GM18861 (cell line): ENCODE measurements at regions not wholly inside any gene's neighbourhood (a gene's known extent, or its start where the extent isn't known, plus 50 kb on each side); places are given as distances from the start of the nearest gene placed in this dataset.

Source experiments
- ATAC-seq: cut with Tn5 transposase; IDR thresholded peaks from one replicate; pipeline ENCODE4 v1.9.1; 2021; ENCODE audit not compliant: unreplicated experiment

DNA sequence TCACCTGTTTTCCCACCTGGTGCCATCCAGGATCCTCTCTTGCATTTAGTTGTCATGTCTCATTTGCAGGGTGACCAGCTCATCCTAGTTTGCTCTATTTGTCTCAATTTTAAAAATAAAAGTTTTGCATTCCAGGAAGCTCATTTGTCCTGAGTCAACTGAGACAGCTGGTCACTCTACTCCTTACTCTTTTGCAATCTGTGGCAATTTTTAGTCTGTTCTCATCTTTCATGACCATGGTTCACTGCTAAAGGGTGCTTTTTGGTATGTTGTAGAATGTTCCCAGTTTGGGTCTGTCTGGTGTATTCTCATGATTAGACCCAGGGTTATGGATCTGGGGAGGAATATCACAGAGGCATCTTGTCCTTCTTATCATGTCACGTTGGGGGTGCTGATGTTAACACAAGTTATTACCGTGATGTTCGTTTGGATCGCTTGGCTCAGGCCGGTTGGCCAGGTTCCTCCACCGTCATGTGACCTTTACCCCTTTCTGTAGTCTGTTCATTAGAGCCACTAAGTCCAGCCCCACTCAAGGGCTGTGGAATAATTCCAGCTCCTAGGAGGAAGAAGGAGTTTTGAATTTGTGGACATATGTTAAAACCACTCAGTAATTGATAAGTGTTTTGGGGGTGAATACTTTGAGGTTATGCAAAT is 103.3 kb upstream of the IGFBP3 start:
- no peak for ATAC-seq

DNA sequence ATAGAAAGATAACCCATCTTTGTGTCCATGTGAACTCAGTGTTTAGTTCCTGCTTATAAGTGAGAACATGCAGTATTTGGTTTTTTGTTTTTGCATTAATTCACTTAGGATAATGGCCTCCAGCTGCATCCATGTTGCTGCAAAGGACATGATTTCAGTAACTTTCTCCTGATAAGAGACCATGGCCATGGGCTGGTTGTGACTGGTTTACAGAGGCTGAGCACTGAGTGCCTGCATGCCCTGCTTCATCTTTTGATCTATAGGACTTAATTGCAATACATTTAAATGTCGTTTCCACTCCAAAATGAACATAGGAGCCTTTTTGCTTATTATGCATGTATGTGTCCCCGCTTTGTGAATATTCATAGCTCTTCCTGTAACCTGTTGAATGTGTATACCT is 101.3 kb upstream of the IGFBP3 start:
- no peak for ATAC-seq

DNA sequence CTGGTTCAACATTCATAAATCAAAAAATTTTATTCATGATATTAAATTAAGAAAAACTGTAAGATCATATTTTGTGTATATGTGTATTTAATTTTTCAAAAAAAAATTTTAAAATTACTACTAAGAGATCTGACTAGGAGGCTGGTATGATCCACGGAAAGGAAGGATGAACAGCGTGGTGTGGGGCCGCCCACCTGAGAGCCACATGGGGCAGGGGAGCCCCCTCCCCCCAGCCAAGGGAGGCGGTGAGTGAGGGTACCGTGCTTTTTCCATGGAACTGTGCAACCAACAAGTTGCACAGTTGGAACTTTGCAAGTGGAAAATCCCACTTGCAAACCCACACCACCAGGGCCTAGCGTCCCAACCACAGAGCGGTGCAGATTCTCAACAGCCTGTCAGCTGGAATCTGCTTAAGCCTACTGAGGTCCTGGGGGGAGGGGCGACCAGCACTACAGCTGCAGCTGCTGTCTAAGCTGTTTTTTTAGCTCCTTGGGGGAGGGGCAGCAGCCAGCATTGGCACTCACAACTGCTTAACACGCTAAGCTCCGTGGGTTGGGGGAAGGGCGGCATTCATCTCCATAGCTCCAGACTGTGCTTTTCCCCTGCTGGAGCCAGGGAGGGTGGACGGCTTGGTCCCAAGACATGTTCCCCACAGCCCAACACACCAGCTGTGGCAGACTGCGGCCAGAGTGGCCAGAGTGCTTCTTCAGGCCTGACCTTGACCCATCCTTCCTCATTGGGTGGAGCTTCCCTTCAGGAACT is 94.2 kb upstream of the IGFBP3 start:
- ATAC-seq = no peak

DNA sequence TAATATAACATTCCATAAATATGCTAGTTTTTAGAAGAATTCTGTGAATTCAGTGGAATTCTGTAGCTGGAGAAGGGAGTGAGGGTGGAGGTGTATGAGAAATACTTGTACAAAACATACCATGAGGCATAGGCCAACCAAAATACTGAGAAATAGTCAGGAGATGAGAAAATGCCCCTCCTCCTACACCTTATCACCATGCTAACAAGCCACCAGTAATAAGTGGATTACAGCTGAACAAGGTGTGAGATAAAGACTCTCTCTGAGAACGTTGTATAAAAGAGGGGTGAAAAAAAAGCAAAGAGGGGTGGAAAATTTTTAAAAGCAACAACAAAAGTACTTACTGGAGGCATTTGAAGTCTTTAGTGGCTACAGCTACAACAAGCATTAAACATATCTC is 90.4 kb upstream of the IGFBP3 start:
- ATAC-seq = no peak

DNA sequence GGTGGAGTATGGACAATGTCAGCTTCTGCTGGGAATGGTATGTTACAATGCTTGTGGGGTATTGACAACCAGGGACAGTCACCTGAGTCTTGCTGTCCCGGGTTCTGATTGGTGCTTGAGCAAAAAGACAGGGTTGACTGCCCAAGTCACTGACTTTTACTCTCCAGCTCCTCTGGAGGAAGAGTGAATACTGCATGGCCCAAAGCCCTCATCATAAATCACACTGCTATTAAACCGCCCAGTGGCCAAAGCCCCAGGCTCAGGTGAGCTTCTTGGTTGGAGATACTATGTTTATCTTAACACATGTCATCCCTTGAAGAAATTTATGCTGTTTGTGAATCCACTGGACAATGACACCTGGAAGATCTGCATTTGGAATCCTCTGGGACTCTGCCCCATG is 90.0 kb upstream of the IGFBP3 start:
- no peak for ATAC-seq

DNA sequence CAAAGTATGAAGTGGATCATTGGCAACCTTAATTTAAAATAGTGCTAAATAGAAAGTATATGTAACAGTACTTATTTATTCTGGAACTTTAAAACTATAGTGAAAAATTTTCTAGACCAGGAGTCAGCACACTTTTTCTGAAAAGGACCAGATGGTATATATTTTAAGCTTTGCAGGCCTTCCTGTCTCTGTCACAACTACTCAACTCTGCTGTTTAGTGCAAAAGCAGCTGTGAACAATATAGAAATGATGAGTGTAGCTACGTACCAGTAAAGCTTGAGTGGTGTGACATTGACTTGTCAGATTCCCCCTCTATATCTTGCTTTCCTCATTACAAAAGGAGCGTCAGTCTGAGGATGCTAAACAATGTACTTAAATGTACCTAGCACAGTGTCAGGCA is 88.1 kb upstream of the IGFBP3 start:
- no peak for ATAC-seq

DNA sequence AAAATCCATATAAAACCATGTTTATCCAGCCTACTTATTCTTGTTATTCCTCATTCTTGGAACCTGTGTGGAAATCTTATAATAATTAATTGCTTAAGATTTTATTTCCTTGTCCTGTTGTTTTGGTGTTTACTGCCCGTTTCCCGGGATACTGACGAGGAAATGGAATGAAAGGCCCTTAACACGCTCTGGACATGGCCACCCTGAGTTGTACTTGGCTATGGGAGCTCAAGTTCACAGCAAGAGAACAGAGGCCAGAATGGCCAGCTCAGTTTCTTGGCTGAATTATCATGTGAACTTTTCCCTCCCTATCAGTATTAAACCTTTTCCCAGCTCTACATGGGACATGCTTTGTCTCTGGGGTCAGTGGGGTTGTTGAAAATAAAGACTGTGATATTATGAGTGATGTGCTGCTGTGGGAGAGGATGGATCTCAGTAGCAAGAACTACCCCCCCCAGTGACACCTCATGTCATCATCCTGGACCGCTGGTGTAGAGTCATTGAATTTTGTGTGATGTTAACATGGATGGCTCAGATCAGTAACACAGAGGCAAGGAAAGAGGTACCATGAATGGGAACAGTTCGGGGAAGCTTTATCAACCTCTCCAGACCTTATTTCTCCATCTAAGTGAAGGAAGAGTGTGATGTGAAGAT is 87.0 kb upstream of the IGFBP3 start:
- no peak for ATAC-seq

DNA sequence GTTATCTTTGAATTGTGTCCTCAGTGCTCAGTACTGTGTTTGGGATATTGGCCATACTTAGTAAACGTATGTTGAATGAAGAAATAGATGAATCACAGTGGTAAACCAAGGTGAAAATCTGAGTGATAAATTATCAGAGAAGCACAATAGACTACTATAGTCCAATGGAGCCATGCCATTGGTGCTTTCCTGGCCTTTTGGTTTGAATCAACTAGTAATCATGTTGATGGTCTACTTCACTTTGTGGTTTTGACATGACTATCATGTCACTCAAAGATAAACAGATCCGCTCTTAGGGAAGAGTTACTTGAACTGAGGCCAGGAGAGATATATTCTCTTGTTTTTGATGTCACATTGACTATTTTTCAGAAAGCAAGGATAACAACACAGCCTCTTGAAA is 86.1 kb upstream of the IGFBP3 start:
- no peak for ATAC-seq

DNA sequence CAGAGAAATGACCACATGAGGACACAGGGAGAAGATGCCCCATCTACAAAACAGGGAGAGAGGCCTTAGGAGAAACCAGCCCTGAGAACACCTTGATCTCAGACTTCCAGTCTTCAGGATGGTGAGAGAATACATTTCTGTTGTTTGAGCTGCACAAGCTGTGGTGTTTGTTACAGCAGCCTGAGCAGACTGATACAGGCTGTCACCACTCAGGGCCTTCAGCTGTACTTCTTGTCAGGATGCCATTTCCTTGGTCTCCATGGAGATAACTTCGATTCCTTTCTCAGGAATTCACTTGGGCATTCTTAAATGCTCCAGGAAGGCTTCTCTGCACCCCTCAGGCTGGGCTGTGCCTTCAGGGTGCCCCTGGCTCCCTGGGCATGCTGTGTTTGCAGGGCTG is 85.7 kb upstream of the IGFBP3 start:
- ATAC-seq = no peak

DNA sequence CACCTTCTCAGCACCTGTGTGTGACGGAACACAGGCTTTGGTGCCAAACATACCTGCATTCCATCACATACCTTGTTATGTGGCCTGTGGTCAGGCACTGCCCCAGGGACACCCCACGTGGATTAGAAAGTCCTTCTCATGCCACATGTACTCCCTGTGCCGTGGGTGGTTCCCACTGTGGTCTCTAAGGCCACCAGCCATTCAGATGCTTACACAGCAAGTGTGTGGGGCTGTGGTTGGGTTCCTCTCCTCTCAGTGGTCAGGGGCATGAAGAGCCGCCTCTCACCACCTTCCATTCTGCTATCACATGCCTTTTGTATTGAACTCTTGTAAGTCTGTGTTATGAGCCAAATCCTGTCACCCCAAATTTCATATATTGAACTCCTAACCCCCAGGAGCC is 85.1 kb upstream of the IGFBP3 start:
- no peak for ATAC-seq

DNA sequence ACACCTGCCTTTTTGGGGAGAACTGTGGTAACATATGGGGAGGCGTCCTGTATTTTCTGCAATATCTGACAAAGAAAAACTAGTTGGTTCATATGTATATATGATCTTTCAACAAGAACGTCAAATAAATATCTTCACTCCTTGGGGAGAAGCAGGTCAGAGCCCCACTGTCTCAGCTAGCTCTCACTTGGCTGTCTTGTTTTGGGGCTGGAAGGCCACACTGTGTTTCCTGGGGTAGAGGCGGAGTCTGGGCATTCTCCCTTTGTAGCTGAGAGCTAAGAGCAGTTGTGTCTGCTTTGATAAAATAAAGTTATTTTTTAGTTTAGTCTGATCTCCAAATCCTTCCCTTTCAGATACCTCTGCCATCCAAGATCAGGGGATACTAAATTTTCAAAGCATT is 83.9 kb upstream of the IGFBP3 start:
- ATAC-seq = no peak

DNA sequence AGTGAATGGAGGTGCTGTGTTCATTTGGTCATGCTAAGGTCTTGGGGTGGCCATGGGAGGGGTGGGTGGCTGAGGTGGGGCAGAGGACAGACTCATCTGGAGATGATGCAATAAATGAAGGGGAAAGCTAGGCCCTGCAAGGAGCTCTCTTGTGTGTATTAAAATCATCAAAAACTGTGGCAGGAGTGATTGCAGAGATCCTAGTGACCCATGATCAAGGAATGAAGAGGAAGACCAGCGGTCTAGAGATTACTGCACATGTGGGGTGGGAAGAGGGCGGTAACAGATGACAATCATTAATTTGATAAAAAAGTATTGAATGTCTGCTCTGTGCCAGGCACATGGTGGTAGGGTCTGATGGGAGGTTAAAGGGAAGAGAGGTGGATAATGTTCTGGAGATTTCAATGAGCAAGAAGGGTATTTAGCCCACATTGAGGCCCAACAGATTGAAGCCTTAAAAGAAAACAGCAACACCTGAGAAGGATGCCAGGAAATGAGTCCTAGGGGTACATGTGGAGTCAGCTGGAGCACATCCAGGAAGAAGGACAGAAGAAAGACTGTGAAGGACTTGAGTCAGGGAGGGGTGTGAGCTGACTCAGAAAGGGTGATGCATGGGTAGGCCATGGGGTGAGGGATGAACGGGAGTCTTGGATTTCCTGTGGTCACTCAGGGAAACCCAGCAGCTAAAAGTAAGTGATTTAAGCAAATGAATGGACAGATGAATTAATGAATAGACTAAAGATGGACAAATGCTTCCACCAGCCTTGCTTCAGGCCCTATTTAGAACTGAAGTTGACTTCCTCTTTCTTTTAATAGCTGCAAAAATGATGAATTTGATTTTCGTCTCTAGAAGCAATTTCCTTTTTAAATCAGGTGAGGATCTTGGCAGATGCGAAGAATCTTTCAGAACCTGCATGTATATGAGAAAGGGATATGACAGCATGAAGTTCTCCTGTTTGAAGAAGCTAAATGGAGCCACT is 83.1 kb upstream of the IGFBP3 start:
- ATAC-seq = no peak

DNA sequence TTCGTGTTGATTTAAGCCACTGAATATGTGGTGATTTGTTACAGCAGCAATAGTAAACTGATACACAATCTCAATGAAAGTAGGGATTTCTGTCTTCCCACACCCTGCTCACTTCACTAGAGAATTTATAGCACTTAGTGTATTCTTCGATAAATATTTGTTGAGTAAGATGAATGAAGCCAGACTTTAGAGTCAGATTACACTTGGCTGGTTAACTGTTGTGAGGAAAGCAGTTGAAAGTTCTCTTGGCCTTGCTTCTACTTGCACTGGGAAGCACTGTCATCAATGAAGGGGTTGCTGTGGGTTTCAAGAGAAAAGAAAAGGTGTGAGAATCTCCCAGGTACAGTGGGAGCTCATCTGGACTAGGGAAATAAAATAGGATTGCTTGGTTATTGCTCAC is 82.1 kb upstream of the IGFBP3 start:
- ATAC-seq = no peak

DNA sequence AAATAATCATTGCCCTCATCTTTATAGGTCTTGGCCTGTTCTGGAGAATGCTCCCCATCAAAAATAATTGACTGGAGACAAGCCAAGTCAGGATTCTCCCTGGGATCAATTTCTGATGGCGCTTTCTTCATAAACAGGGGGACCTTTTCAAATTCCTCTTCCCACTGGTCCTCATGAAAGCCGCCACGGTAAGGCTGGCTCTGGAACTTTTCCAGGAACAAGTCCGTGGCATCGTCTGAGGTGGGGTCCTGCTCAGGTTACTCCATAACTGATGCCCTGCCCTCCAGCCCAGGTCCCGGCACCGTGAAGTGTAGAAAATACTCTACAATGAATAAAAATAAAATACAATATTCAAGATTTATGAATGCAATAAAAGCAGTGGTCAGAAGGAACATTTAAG is 79.4 kb upstream of the IGFBP3 start:
- no peak for ATAC-seq

DNA sequence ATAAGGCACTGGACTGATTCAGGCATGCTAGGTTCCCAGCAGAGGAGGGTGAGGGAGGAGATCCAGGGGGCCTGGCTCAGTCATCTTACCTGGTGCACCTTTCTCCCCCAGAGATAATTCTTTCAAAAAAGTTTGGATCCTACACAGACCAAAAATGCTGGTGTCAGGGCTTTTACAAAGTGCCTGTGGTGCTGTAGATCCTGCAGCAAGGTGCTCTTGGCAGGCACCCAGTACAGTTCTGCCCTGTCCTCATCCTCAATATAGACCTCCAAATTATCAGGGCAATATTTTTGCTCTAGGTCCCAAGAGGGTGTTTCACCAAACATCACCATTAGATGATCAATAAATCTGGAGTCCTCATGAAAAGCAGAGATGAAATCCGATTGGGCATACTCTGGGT is 78.5 kb upstream of the IGFBP3 start:
- no peak for ATAC-seq

DNA sequence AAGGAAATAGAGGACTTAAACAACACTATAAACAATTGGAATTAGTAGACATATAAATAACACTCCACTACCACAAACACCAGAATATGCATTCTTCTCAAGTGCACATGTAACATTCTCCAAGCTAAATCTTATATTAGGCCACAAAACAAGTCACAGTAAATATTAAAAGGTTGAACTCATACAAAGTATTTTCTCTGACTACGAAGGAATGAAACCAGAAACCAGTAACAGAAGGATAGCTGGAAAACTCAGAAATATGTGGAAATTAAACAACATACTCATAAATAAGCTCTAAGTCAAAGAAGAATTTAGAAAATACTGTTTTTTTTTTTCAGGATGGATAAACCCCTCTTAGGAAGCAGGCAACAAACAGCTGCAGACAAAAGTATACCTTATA is 77.4 kb upstream of the IGFBP3 start:
- no peak for ATAC-seq

DNA sequence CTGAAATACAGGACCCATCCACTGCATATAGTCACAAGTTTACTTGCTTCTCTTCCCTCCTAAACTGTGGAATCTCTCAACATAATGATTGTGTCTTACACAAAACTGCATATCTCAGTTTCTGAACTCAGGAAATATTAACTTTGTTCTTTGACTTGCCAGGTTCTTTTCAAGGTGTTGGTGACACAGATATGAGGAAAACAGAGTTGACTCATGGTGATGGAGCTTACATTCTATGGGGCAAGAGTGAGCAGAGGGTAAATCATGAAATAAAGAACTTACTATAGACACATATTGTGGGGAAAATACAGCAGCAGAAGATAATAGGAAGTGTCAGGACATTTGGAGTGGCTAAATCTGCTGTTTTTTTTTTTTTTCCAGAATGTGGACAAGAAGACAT is 72.5 kb upstream of the IGFBP3 start:
- no peak for ATAC-seq

DNA sequence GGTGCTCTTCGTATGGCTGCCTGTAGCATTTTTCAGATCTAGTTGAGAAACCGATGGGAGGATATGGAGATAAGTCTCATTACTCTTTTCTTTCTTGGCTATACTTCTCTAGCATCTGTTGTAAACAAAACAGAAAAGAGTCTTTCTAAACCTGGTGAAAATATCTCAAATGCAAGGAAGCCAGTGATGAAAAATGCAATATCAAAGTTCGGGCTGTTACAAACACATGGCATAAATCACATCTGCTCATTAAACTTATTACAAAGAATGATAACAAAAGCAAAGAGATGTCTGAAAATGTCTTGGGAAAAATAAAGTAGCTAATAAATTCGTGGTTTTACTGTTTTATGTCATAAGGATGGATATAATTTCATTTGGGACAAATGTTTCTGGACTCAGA is 71.8 kb upstream of the IGFBP3 start:
- no peak for ATAC-seq

DNA sequence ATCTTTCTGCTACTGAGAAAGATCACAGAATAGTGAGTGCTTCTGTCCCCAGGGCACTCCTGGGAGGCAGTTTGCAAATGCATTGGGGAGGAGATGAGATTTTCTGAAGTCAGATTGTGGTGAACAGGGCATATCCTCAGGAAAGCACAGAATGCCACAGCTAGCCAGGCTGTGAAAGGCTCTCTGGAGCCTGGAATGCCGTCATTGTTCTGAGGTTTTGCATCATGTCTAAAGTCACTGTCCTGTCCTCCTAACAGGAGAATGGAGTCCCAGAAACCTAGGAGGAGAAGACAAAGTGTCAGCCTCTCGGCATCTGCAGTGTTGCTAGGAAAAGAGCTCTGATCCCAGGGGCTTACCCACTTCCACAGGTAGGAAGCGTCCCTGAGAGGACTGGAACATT is 69.2 kb upstream of the IGFBP3 start:
- ATAC-seq = no peak

DNA sequence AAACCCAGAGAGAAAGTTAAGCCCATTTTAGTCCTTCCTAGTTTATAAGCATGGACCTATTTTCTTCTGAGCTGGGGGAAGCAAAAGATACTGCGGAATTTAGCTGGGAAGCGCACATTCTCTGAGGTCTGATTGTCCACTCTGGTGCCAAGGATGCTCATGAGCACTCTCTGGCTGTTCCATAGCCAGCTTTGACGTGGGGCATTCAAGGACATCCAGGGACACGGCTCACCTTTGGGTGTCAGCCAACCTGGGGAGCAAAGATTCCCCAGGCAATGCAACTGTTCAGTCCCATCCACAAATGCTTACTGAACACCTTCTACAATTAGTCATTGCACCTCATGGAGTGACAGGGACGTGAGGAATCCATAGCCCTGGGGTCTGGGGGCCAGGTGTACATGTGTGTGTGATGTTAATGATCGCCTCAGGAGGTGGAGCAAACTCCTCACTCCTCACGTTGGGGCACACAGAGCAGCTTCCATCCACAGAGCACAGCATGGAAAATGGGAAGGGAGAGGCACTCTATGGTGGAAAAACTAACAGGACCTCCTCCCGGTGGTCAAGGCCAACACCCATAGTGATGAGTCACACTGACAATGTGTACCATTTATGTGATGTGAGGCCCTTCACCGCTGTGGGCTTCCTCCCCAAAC is 67.5 kb upstream of the IGFBP3 start:
- ATAC-seq = no peak
